SK-MEL-5 (cell line): ENCODE measurements at regions not wholly inside any gene's neighbourhood (a gene's known extent, or its start where the extent isn't known, plus 50 kb on each side); places are given as distances from the start of the nearest gene placed in this dataset.
"Not testable (repeated sequence)": the region's sequence is repeated elsewhere in the genome, so short reads cannot be mapped to it uniquely, and the experiment has no call there.

ENCODE experiments used
- DNase-seq: peaks from one replicate; pipeline ENCODE4 v3.0.0-alpha.2; 2016; ENCODE audit warnings: low read depth, low spot score
- in situ Hi-C: cut with HindIII; loops from 2 replicates; pipeline ENCODE4 v1.10.0; 2016; ENCODE audit warnings: low sequenced_read_pairs, high pct_unique_total_duplicates, low pct_unique_long_range_greater_than_20kb

- in situ Hi-C loops, result no loop called here
- DNase-seq, result peak; percentile 79
These were observed 557.8 kb upstream of the LRATD1 start for GRCh38 chr2:14074691-14075090.

DNA sequence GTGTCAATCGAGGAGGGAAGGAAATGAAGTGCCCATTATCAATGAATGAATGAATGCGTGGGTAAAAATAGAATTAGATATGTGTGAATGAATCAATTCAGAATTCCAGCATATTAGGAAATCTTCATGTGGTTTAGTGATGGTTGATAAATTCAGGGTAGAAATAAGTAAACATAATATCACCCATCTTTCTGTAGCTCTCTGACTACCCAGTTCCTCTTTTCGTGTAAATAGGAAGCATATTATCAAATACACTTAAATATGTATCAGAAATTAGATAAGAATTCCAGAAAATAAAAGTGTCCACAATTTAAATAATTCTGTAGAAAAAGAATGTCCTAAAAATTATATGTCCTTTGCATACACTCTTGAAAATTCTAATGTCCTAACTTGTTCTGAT, 552.9 kb upstream of the LRATD1 start:
- in situ Hi-C loops, result no loop called here
- DNase-seq, result no peak

- in situ Hi-C loops, result no loop called here
- DNase-seq, result no peak
These were observed 551.0 kb upstream of the LRATD1 start for GRCh38 chr2:14081521-14081920.

DNA sequence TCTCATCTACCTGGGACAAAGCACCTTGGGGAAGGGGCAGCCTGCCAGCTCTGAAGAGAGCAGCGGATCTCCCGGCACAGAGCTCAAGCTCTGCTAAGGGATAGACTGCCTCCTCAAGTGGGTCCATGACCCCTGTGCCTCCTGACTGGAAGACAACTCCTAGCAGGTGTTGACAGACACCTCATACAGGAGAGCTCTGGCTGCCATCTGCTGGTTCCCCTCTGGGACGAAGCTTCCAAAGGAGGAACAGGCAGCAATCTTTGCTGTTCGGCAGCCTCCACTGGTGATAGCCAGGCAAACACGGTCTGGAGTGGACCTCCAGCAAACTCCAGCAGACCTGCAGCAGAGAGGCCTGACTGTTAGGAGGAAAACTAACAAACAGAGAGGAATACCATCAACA, 549.9 kb upstream of the LRATD1 start:
- in situ Hi-C loops, result no loop called here
- DNase-seq, result no peak

DNA sequence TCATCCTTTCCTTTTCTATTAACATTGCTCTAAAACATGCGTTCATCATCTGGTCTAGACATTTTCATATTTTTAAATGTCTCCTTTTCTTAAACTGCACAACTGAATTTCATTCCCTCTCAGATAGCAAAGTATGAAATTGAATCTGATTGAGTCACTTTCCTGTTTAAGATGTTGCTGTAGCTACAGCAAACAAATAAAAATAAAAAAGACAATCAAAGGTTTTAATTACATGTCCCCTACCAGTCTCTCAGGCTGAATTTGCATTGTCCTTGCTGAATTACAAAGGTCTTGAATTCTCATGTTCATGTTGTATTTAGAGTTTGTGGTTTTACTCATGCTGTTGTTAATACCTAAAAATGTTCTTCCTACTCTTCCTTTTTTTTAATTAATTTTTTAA, 537.9 kb upstream of the LRATD1 start:
- DNase-seq, result no peak
- in situ Hi-C loops, result no loop called here

DNA sequence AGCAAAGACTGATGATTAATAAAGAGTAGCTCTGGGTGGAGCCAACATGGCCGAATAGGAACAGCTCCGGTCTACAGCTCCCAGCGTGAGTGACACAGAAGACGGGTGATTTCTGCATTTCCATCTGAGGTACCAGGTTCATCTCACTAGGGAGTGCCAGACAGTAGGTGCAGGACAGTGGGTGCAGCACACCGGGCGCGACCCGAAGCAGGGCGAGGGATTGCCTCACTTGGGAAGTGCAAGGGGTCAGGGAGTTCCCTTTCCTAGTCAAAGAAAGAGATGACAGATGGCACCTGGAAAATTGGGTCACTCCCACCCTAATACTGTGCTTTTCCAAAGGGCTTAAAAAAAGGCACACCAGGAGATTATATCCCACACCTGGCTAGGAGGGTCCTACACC, 533.4 kb upstream of the LRATD1 start:
- DNase-seq, in situ Hi-C loops: not testable (repeated sequence)

DNA sequence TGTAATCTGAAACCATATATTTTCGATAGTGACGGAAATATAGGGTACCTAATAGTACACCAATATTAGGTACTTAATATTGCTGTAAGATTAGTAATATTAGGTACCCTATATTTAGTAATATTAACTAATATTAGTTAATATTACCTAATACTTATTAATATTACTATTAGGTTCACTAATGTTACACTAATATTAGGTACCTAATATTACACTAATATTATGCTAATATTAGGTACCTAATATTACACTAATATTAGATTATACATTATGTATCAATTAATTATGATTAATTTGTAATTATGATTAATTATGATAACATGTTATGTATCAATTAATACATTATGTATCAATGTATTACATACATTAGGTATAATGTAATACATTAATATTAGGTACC, 518.2 kb upstream of the LRATD1 start:
- in situ Hi-C loops, result no loop called here
- no peak for DNase-seq

DNA sequence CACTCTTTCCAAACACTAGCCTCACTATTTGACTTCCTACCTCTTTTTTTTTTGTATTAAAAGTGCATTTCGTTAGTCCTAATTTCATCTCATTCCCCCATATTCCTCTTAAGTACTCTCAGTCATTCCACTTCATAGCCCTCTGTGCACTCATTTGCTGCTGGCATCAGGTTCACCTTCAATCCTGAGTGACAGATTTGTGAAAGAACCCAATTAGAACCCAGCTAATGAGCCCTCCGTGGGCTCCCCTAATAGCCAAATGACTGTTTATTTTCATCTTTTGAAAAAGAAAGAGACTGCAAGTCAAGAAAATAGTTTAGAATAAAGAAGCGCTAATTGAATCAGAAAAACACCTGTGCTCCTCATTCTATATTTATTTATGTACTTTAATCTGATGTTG, 512.1 kb upstream of the LRATD1 start:
- in situ Hi-C loops, result no loop called here
- no peak for DNase-seq

DNA sequence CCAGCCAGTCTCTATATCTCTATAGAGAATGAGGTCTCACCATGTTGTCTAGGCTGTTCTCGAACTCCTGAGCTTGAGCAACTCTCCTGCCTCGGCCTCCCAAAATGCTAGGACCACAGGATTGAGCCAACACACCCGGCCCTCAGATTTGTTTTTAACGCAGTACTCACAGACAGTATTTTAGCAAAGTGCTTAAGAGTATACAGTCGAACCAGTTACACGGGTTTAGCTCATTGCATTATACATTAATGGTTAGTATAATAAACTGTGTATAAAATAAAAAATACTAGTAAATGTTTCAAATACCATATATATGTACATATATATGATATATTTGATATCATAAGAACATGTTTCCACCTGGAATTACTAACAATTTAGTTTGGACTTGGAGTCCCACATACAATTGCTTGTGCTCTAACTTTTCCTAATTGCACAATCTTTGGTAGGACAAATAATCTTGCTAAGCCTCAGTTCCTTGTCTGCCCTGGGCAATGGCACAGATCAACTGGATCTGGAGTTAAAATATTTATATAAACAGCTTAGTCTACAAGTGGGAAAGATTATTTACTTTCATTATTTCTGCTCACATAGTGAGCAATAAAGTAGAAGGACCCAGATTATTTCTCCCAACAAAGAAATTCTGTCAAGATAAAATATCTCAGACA, 508.9 kb upstream of the LRATD1 start:
- in situ Hi-C loops, result no loop called here
- no peak for DNase-seq

GRCh38 chr2:14125624-14126293, 506.8 kb upstream of the LRATD1 start:
- in situ Hi-C loops, result no loop called here
- no peak for DNase-seq

GRCh38 chr2:14126846-14127245, 505.7 kb upstream of the LRATD1 start:
- in situ Hi-C loops, result no loop called here
- DNase-seq, result no peak

GRCh38 chr2:14127765-14128164, 504.8 kb upstream of the LRATD1 start:
- no peak for DNase-seq
- in situ Hi-C loops, result no loop called here

- in situ Hi-C loops, result no loop called here
- no peak for DNase-seq
These were observed 500.1 kb upstream of the LRATD1 start for GRCh38 chr2:14132386-14132785.

DNA sequence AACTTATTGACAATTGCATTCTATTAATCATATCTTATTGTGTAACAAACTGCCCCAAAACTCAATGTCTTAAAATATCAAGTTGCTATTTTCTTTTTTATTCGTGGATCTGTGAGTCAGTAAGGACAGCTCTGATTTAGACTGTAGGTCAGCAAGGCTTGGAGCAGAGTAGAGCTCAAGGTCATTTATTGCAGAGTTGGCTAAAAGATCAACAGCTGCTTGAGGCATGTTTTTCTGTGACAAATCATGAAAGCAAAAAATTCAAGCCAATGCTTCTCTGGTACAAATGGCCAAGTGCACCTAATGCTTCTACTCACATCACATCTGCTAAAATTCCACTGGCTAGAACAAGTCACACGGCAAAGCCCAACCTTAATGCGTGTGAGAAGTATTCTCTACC, 497.7 kb upstream of the LRATD1 start:
- no peak for DNase-seq
- in situ Hi-C loops, result no loop called here

DNA sequence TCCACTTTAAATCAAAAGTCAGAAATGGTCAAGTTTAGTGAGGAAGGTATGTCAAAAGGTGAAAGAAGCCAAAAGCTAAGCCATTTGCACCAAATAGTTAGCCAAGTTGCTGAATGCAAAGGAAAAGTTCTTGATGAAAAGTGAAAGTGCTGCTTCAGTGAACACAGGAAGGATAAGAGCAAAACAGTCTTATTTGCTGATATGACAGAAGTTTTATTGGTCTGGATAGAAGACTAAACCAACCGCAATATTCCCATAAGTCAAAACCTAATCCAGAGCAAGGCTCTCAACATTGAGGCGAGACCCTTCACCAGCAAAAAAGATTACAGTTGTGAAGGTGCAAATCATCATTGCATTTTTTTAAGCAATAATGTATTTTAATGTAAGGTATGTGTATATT, 496.5 kb upstream of the LRATD1 start:
- DNase-seq, result no peak
- in situ Hi-C loops, result no loop called here

GRCh38 chr2:14137643-14138042, 494.9 kb upstream of the LRATD1 start:
- DNase-seq, result peak; percentile 63
- in situ Hi-C loops, result no loop called here

DNA sequence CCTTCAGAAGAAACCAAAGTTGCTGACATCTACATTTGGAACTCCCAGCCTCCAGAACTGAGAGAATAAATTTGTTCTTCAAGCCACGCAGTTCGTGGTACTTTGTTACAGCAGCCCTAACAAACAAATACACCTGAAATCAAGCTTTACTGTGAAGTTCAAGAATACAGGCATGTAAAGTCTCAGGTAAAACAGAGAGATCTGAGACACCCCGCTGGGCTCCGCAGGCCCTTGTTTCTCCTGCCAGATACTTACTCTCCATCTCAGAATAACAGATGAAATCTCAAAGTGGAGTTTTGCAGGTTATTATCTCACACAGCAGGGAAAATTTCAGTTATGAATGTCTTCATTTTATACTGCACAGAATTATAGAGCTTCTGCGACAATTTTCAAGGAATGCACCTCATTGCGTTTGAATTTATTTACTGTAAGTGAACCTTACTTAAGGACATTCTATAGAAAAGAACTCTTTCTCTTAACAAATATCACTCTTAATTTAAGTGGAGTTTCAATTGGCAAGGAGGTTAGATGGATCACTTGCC, 492.4 kb upstream of the LRATD1 start:
- DNase-seq, result no peak
- in situ Hi-C loops, result no loop called here

DNA sequence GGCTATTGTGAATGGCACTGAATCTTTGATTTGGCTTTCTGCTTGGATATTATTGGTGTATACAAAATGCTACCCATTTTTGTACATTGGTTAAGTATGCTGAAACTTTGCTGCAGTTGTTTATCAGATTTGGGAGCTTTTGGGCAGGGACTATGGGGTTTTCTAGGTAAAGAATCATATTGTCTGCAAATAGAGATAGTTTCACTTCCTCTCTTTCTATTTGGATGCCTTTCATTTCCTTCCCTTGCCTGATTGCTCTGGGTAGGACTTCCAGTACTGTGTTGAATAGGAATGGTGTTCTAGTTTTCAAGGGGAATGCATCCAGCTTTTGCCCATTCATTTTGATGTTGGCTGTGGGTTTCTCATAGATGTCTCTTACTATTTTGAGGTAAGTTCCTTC, 489.1 kb upstream of the LRATD1 start:
- DNase-seq, result no peak
- in situ Hi-C loops, result no loop called here

GRCh38 chr2:14148216-14148615, 484.3 kb upstream of the LRATD1 start:
- no peak for DNase-seq
- in situ Hi-C loops, result no loop called here
